Keratinocyte (primary cell): ENCODE measurements at regions not wholly inside any gene's neighbourhood (a gene's known extent, or its start where the extent isn't known, plus 50 kb on each side); places are given as distances from the start of the nearest gene placed in this dataset.

Source experiments
- DNase-seq: peaks from one replicate; pipeline ENCODE4 v3.0.0-alpha.2; 2011; ENCODE audit warnings: low read depth, missing footprints, low spot score
- FAIRE-seq: peaks from 2 replicates; lab custom pipeline; 2011; peaks lifted over from hg19 to GRCh38; lab: Jason Lieb, UNC
- H2AFZ ChIP-seq: 2 replicates; pipeline ENCODE4 v1.6.0; 2012; ENCODE audit warnings: low read length, control low read depth, inconsistent platforms; ENCODE audit not compliant: control insufficient read depth
- H3K27ac ChIP-seq: 2 replicates; pipeline ENCODE4 v1.5.1; 2011; ENCODE audit warnings: low read length; ENCODE audit not compliant: control insufficient read depth, insufficient read depth
- H3K27me3 ChIP-seq: 3 replicates; pipeline ENCODE4 v1.6.0; 2011; ENCODE audit warnings: low read length; ENCODE audit not compliant: control insufficient read depth, insufficient read depth; ENCODE audit errors: extremely low read depth
- H3K36me3 ChIP-seq, 2 experiments: 2 replicates in 1 of 2; 3 replicates in 1 of 2; pipeline ENCODE4 v1.5.1; 2011; ENCODE audit warnings: low read length in 2 of 2, mild to moderate bottlenecking in 1 of 2; ENCODE audit not compliant: control insufficient read depth in 2 of 2, insufficient read depth in 2 of 2; ENCODE audit errors: extremely low read depth in 1 of 2
- H3K4me1 ChIP-seq: 3 replicates; pipeline ENCODE4 v1.5.1; 2011; ENCODE audit warnings: low read length; ENCODE audit not compliant: control insufficient read depth, insufficient read depth; ENCODE audit errors: extremely low read depth
- H3K4me2 ChIP-seq: 3 replicates; pipeline ENCODE4 v1.6.0; 2011; ENCODE audit warnings: low read depth, low read length; ENCODE audit not compliant: control insufficient read depth, insufficient read depth; ENCODE audit errors: extremely low read depth
- H3K4me3 ChIP-seq, 3 experiments: fragments of 200-600 bp in 1 of 3; sonication (generic) in 1 of 3; 2 replicates in 2 of 3; 3 replicates in 1 of 3; pipeline ENCODE4 v1.5.1; 2011 to 2016; ENCODE audit warnings: low read length in 3 of 3, mild to moderate bottlenecking in 3 of 3, control low read depth in 2 of 3, inconsistent platforms in 1 of 3, low read depth in 1 of 3, mixed read lengths in 1 of 3, mixed run types in 1 of 3, moderate library complexity in 1 of 3; ENCODE audit not compliant: control insufficient read depth in 2 of 3, insufficient read depth in 2 of 3; ENCODE audit errors: extremely low read depth in 1 of 3
- H3K79me2 ChIP-seq: 2 replicates; pipeline ENCODE4 v1.6.0; 2012; ENCODE audit warnings: low read length; ENCODE audit not compliant: control insufficient read depth, insufficient read depth
- H3K9ac ChIP-seq: 3 replicates; pipeline ENCODE4 v1.6.0; 2011; ENCODE audit warnings: low read length; ENCODE audit not compliant: control insufficient read depth, insufficient read depth; ENCODE audit errors: extremely low read depth
- H3K9me1 ChIP-seq: 3 replicates; pipeline ENCODE4 v1.6.0; 2011; ENCODE audit warnings: low read length; ENCODE audit not compliant: control insufficient read depth, insufficient read depth; ENCODE audit errors: extremely low read depth
- H3K9me3 ChIP-seq: 2 replicates; pipeline ENCODE4 v1.5.1; 2012; ENCODE audit warnings: low read depth, low read length; ENCODE audit not compliant: control insufficient read depth
- H4K20me1 ChIP-seq: 3 replicates; pipeline ENCODE4 v1.6.0; 2011; ENCODE audit warnings: low read length; ENCODE audit not compliant: control insufficient read depth, insufficient read depth; ENCODE audit errors: extremely low read depth
- EZH2 ChIP-seq: IDR thresholded peaks from one replicate; pipeline ENCODE4 v1.6.1; 2012; ENCODE audit warnings: inconsistent platforms, mild to moderate bottlenecking, low read length, moderate library complexity
- dilution Hi-C: fragments of 300-500 bp; cut with MboI; formaldehyde crosslinking; loops from one replicate; pipeline ENCODE4 v1.7.0; 2020; ENCODE audit warnings: low sequenced_read_pairs; ENCODE audit not compliant: extremely low pct_ligation_motif_present
- TF ChIP-seq, protein P1 (sequence below), 3 experiments: IDR thresholded peaks in 1 of 3; conservative IDR thresholded peaks in 1 of 3; optimal IDR thresholded peaks in 1 of 3; 2 replicates in 2 of 3; 3 replicates in 1 of 3; pipeline versions ENCODE3 to v1.5.1; 2011; ENCODE audit warnings: low read length in 3 of 3, mild to moderate bottlenecking in 3 of 3, moderate library complexity in 2 of 3, control low read depth in 1 of 3, inconsistent platforms in 1 of 3; ENCODE audit not compliant: insufficient read depth in 2 of 3; ENCODE audit errors: extremely low read depth in 1 of 3

DNA sequence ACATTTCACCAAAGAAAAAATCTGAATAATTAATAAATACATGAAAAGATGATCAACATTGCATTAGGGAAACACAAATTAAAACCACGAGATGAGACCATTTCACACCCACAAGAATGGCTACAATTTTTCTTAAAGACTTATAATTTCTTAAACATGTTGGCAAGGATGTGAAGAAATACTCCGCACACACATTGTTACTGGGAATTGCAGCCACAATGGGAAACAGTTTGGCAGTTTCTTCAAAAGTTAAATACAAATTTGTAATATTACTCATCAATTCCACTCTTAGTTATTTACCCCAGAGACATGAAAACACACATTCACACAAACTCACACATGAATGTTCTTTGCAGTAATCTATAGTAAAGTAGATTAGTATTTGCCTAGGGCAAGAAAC lies 363.3 kb upstream of the SMIM21 start:
- Histone ChIP-seq H3K79me2 (no peaks in the 10 kb centered on the region), H3K9me1 (no peaks in the 10 kb centered on the region), H3K4me3 (no peak overlapping the region), H3K27ac (no peak overlapping the region), H3K4me1 (no peaks in the 10 kb centered on the region), H3K27me3 (no peaks in the 10 kb centered on the region), H3K9me3 (no peaks in the 10 kb centered on the region), H3K36me3 (no peaks in the 10 kb centered on the region), H3K9ac (no peak overlapping the region), H4K20me1 (no peaks in the 10 kb centered on the region), H3K4me2 (no peak overlapping the region), H2AFZ (no peak overlapping the region)
- DNase-seq (no peak), FAIRE-seq (no peak)
- dilution Hi-C loops: no loop called here
- no peak for TF ChIP-seq EZH2
- TF ChIP-seq, protein P1, sequence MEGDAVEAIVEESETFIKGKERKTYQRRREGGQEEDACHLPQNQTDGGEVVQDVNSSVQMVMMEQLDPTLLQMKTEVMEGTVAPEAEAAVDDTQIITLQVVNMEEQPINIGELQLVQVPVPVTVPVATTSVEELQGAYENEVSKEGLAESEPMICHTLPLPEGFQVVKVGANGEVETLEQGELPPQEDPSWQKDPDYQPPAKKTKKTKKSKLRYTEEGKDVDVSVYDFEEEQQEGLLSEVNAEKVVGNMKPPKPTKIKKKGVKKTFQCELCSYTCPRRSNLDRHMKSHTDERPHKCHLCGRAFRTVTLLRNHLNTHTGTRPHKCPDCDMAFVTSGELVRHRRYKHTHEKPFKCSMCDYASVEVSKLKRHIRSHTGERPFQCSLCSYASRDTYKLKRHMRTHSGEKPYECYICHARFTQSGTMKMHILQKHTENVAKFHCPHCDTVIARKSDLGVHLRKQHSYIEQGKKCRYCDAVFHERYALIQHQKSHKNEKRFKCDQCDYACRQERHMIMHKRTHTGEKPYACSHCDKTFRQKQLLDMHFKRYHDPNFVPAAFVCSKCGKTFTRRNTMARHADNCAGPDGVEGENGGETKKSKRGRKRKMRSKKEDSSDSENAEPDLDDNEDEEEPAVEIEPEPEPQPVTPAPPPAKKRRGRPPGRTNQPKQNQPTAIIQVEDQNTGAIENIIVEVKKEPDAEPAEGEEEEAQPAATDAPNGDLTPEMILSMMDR (optimal IDR thresholded peaks at IDR 0.05 in 1 of 3, IDR thresholded peaks at IDR 0.05 in 1 of 3, conservative IDR thresholded peaks at IDR 0.05 in 1 of 3; ENCODE audit: extremely low read depth in 1 of 3, insufficient read depth in 2 of 3, low read length in 3 of 3): no peak

DNA sequence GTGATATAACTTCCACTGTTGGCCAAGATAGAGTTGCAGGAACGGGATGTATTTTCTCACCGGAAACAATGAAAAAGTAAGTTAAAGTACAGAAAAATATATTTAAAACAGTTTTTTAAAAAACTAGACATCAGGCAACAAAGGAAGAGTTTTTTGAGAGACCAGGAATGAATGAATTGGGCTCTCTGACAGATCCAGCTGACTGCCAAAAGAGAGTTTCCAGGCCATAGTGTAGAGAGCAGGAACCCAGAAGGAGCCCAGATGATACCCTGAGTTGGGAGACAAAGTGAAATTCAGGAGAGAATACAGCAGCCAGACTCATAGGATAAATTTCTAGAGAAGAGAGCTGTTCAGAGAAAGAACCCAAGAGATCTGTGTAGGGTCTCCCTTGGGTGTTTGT lies 362.6 kb upstream of the SMIM21 start:
- Histone ChIP-seq H3K36me3 (no peaks in the 10 kb centered on the region), H3K9me1 (no peaks in the 10 kb centered on the region), H4K20me1 (no peaks in the 10 kb centered on the region), H3K27me3 (no peaks in the 10 kb centered on the region), H3K9ac (no peak overlapping the region), H3K79me2 (no peaks in the 10 kb centered on the region), H3K4me3 (no peak overlapping the region), H3K4me2 (no peak overlapping the region), H3K27ac (no peak overlapping the region), H2AFZ (no peak overlapping the region), H3K4me1 (no peaks in the 10 kb centered on the region), H3K9me3 (no peaks in the 10 kb centered on the region)
- FAIRE-seq: no peak
- dilution Hi-C loops: no loop called here
- no peak for DNase-seq
- no peak for TF ChIP-seq EZH2
- TF ChIP-seq, protein P1 (optimal IDR thresholded peaks at IDR 0.05 in 1 of 3, IDR thresholded peaks at IDR 0.05 in 1 of 3, conservative IDR thresholded peaks at IDR 0.05 in 1 of 3; ENCODE audit: extremely low read depth in 1 of 3, insufficient read depth in 2 of 3, low read length in 3 of 3): no peak
